HEK293 (cell line): ENCODE measurements at regions not wholly inside any gene's neighbourhood (a gene's known extent, or its start where the extent isn't known, plus 50 kb on each side); places are given as distances from the start of the nearest gene placed in this dataset.

Source experiments
- CTCF ChIA-PET: fragments of 350-600 bp; formaldehyde crosslinking; extraction: SDS; loops from one replicate; lab custom pipeline; 2021; ENCODE audit warnings: antibody characterized with exemption; lab: Yijun Ruan, JAX
- POLR2A ChIA-PET: fragments of 300-600 bp; formaldehyde crosslinking; extraction: SDS; loops from one replicate; lab custom pipeline; 2020; ENCODE audit warnings: antibody characterized with exemption, inconsistent platforms; lab: Yijun Ruan, JAX
- H3K27ac ChIP-seq: fragments of 200-500 bp; sonication (Bioruptor generic); 2 replicates; pipeline ENCODE4 v1.5.1; 2014; ENCODE audit warnings: low read depth, low read length, control low read depth, inconsistent platforms; ENCODE audit errors: extremely low read depth
- H3K36me3 ChIP-seq, 2 experiments: fragments of 200-500 bp in 1 of 2; sonication (Bioruptor generic) in 1 of 2; 1 replicate in 1 of 2; 2 replicates in 1 of 2; pipeline ENCODE4 v1.5.1; 2014 to 2017; ENCODE audit warnings: inconsistent platforms in 2 of 2, low read length in 2 of 2; ENCODE audit not compliant: control insufficient read depth in 2 of 2, insufficient read depth in 1 of 2
- H3K4me1 ChIP-seq: fragments of 200-500 bp; sonication (Bioruptor generic); 2 replicates; pipeline ENCODE4 v1.5.1; 2014; ENCODE audit warnings: mild to moderate bottlenecking, low read length, inconsistent platforms; ENCODE audit not compliant: control insufficient read depth, insufficient read depth
- H3K4me3 ChIP-seq: 2 replicates; pipeline ENCODE4 v1.5.1; 2011; ENCODE audit warnings: low read depth, mild to moderate bottlenecking, control low read depth, low read length, moderate library complexity
- H3K9me3 ChIP-seq: fragments of 200-500 bp; sonication (Bioruptor generic); 2 replicates; pipeline ENCODE4 v1.5.1; 2014; ENCODE audit warnings: low read depth, low read length, inconsistent platforms; ENCODE audit not compliant: control insufficient read depth, insufficient read depth
- BCL11B ChIP-seq: fragments of 450-650 bp; formaldehyde crosslinking; IDR thresholded peaks from 2 replicates; pipeline ENCODE4 v1.5.1; 2016; ENCODE audit warnings: low read depth, missing biosample characterization, missing genetic modification characterization
- EGR2 ChIP-seq: fragments of 450-650 bp; formaldehyde crosslinking; IDR thresholded peaks from 2 replicates; pipeline ENCODE4 v1.5.1; 2016; ENCODE audit warnings: low read depth, missing biosample characterization, missing genetic modification characterization
- GLI2 ChIP-seq: fragments of 450-650 bp; formaldehyde crosslinking; IDR thresholded peaks from 2 replicates; pipeline ENCODE4; 2017; ENCODE audit warnings: missing biosample characterization, missing genetic modification characterization, low read depth, borderline replicate concordance
- HOXC10 ChIP-seq: sonication (generic); formaldehyde crosslinking; IDR thresholded peaks from 2 replicates; pipeline ENCODE4 v1.8.1; 2023; ENCODE audit warnings: mild to moderate bottlenecking, missing genetic modification reagents
- SETDB1 ChIP-seq: IDR thresholded peaks from one replicate; pipeline ENCODE4 v1.6.1; 2017; ENCODE audit warnings: mild to moderate bottlenecking, low read length, moderate library complexity, mixed read lengths; ENCODE audit not compliant: insufficient read length
- ZBTB7A ChIP-seq: fragments of 450-650 bp; formaldehyde crosslinking; IDR thresholded peaks from 2 replicates; pipeline ENCODE4 v1.5.1; 2016; ENCODE audit warnings: low read depth, missing biosample characterization, missing genetic modification characterization
- ZFP3 ChIP-seq: fragments of 450-650 bp; formaldehyde crosslinking; IDR thresholded peaks from 2 replicates; pipeline ENCODE4 v1.5.1; 2016; ENCODE audit warnings: low read depth, missing biosample characterization, missing genetic modification characterization
- ZIC2 ChIP-seq: fragments of 450-650 bp; formaldehyde crosslinking; IDR thresholded peaks from 2 replicates; pipeline ENCODE4 v1.5.1; 2016; ENCODE audit warnings: missing biosample characterization, missing genetic modification characterization
- ZNF114 ChIP-seq: fragments of 450-650 bp; formaldehyde crosslinking; IDR thresholded peaks from 2 replicates; pipeline ENCODE4 v1.5.0; 2017; ENCODE audit warnings: missing biosample characterization, missing genetic modification characterization
- ZNF132 ChIP-seq: fragments of 450-650 bp; formaldehyde crosslinking; IDR thresholded peaks from 2 replicates; pipeline ENCODE4 v1.5.1; 2017; ENCODE audit warnings: missing biosample characterization, missing genetic modification characterization, borderline replicate concordance
- ZNF138 ChIP-seq: fragments of 450-650 bp; formaldehyde crosslinking; IDR thresholded peaks from 2 replicates; pipeline ENCODE4 v1.5.1; 2016; ENCODE audit warnings: missing biosample characterization, missing genetic modification characterization, borderline replicate concordance
- ZNF155 ChIP-seq: fragments of 450-650 bp; formaldehyde crosslinking; IDR thresholded peaks from 2 replicates; pipeline ENCODE4 v1.5.1; 2016; ENCODE audit warnings: missing biosample characterization, missing genetic modification characterization
- ZNF311 ChIP-seq: fragments of 450-650 bp; formaldehyde crosslinking; IDR thresholded peaks from 2 replicates; pipeline ENCODE4 v1.5.1; 2017; ENCODE audit warnings: missing biosample characterization, missing genetic modification characterization, borderline replicate concordance
- ZNF350 ChIP-seq: fragments of 450-650 bp; formaldehyde crosslinking; IDR thresholded peaks from 2 replicates; pipeline ENCODE4 v1.5.0; 2017; ENCODE audit warnings: missing biosample characterization, mild to moderate bottlenecking, missing genetic modification characterization
- ZNF416 ChIP-seq: fragments of 450-650 bp; formaldehyde crosslinking; IDR thresholded peaks from 2 replicates; pipeline ENCODE4 v1.5.1; 2016; ENCODE audit warnings: missing biosample characterization, missing genetic modification characterization
- ZNF423 ChIP-seq: fragments of 450-650 bp; formaldehyde crosslinking; IDR thresholded peaks from 2 replicates; pipeline ENCODE4 v1.5.1; 2016; ENCODE audit warnings: missing biosample characterization, missing genetic modification characterization
- ZNF426 ChIP-seq: fragments of 450-650 bp; formaldehyde crosslinking; IDR thresholded peaks from 2 replicates; pipeline ENCODE4 v1.5.1; 2017; ENCODE audit warnings: missing biosample characterization, missing genetic modification characterization, mild to moderate bottlenecking, inconsistent platforms, moderate library complexity
- ZNF501 ChIP-seq: fragments of 450-650 bp; formaldehyde crosslinking; IDR thresholded peaks from 2 replicates; pipeline ENCODE4 v1.5.1; 2016; ENCODE audit warnings: missing biosample characterization, missing genetic modification characterization
- ZNF510 ChIP-seq: fragments of 450-650 bp; formaldehyde crosslinking; IDR thresholded peaks from 2 replicates; pipeline ENCODE4 v1.5.1; 2018; ENCODE audit warnings: mild to moderate bottlenecking, missing genetic modification characterization, missing biosample characterization; ENCODE audit not compliant: insufficient replicate concordance
- ZNF529 ChIP-seq: fragments of 450-650 bp; formaldehyde crosslinking; IDR thresholded peaks from 2 replicates; pipeline ENCODE4 v1.5.1; 2017; ENCODE audit warnings: missing genetic modification characterization, missing biosample characterization; ENCODE audit not compliant: insufficient replicate concordance
- ZNF544 ChIP-seq: fragments of 450-650 bp; formaldehyde crosslinking; IDR thresholded peaks from 2 replicates; pipeline ENCODE4 v1.5.0; 2017; ENCODE audit warnings: missing biosample characterization, missing genetic modification characterization
- ZNF621 ChIP-seq: fragments of 450-650 bp; formaldehyde crosslinking; IDR thresholded peaks from 2 replicates; pipeline ENCODE4 v1.5.1; 2017; ENCODE audit warnings: missing biosample characterization, missing genetic modification characterization
- ZNF623 ChIP-seq: fragments of 450-650 bp; formaldehyde crosslinking; IDR thresholded peaks from 2 replicates; pipeline ENCODE4 v1.5.1; 2016; ENCODE audit warnings: missing biosample characterization, missing genetic modification characterization
- ZNF843 ChIP-seq: fragments of 450-650 bp; formaldehyde crosslinking; IDR thresholded peaks from 2 replicates; pipeline ENCODE4 v1.5.1; 2016; ENCODE audit warnings: missing biosample characterization, missing genetic modification characterization
- TF ChIP-seq, protein P1 (sequence below): fragments of 450-650 bp; formaldehyde crosslinking; IDR thresholded peaks from 2 replicates; pipeline ENCODE4 v1.5.1; 2017; ENCODE audit warnings: missing biosample characterization, missing genetic modification characterization
- TF ChIP-seq, protein P2 (sequence below): fragments of 450-650 bp; formaldehyde crosslinking; IDR thresholded peaks from 2 replicates; pipeline ENCODE4 v1.5.1; 2017; ENCODE audit warnings: missing biosample characterization, missing genetic modification characterization
- TF ChIP-seq, protein P3 (sequence below): fragments of 450-650 bp; formaldehyde crosslinking; IDR thresholded peaks from 2 replicates; pipeline ENCODE4 v1.5.1; 2016; ENCODE audit warnings: missing biosample characterization, missing genetic modification characterization
- TF ChIP-seq, protein P4 (sequence below): fragments of 450-650 bp; formaldehyde crosslinking; IDR thresholded peaks from 2 replicates; pipeline ENCODE4 v1.5.1; 2016; ENCODE audit warnings: missing biosample characterization, missing genetic modification characterization

DNA sequence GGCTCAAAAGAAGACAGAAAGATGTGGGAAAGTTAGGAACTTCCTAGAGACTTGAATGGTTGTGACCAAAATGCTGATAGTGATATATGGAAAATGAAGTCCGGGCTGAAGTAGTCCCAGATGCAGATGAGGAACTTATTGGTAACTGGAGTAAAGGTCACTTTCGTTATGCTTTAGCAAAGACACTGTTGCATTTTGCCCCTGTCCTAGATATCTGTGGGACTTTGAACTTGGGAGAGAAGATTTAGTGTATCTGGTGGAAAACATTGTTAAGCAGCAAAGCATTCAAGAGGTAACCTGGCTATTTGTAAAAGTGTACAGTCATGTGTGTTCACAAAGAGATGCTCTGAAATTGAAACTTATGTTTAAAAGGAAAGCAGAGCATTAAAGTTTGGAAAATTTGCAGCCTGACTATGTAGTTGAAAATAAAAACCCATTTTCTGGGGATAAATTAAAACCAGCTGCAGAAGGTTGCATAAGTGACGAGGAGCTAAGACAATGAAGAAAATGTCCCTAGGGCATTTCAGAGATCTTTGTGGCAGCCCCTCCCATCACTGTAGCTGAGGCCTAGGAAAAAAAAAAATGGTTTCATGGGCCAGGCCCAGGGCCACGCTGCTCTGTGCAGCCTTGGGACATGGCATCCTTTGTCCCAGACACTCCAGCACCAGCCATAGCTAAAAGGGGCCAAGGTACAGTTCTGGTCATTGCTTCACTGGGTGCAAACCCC is 1692.2 kb downstream of the HACE1 start:
- Histone ChIP-seq H3K9me3 (no peaks in the 10 kb centered on the region), H3K36me3 (no peaks in the 10 kb centered on the region), H3K27ac (no peak overlapping the region), H3K4me1 (no peaks in the 10 kb centered on the region), H3K4me3 (no peak overlapping the region)
- ChIA-PET POLR2A (no interaction called here), CTCF (interaction anchor here (0.5 kb wide), 1 partner anchor 523 kb away, joined by 3 read pairs; no protein-coding TSS in a partner anchor)
- TF ChIP-seq ZIC2 (tag by site-specific recombination) (no peak), ZNF529 (no peak), ZNF416 (tag by site-specific recombination) (no peak), GLI2 (tag by site-specific recombination) (no peak), ZNF510 (tag by site-specific recombination) (no peak), ZNF623 (tag by site-specific recombination) (no peak), ZNF138 (tag by site-specific recombination) (no peak), HOXC10 (no peak), ZNF132 (no peak)
- TF ChIP-seq, protein P1, sequence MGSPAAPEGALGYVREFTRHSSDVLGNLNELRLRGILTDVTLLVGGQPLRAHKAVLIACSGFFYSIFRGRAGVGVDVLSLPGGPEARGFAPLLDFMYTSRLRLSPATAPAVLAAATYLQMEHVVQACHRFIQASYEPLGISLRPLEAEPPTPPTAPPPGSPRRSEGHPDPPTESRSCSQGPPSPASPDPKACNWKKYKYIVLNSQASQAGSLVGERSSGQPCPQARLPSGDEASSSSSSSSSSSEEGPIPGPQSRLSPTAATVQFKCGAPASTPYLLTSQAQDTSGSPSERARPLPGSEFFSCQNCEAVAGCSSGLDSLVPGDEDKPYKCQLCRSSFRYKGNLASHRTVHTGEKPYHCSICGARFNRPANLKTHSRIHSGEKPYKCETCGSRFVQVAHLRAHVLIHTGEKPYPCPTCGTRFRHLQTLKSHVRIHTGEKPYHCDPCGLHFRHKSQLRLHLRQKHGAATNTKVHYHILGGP (tag by site-specific recombination) = no peak

DNA sequence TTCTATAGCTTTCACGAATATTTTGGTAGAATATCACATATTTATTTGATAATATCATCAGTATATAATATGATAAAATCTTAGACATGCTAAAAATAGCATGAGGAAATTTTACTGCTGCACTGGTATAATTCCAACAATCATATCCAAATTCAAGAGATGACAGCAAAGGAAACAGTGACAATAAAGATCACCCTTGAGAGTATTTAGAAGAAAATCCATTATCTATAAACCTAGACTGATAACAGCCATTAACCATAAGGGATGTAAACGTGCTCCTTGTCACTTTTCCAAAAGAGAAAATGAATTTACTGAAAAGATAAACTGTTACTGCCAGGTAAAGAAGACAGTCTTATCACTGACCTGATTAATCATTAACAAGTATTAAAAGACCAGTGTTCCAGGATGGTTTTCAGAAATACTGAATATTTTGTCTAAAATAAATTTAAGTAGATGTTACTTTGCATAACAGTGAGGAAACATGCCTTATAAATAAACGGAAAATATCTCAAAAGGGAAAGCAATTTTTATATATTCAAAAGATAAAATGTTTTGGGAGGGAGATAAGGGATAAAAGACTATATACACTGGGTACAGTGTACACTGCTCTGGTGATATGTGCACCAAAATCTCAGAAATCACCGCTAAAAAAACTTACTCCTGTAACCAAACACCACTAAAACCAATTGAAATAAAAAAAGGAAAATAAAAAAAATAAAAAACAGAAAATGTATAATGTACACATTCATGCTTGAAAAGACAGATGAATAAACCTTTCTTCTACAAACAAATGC is 1704.7 kb downstream of the HACE1 start:
- no peak overlapping the region for H3K4me3 ChIP-seq

More for the DNA sequence above, 1704.7 kb downstream of the HACE1 start:
- H3K27ac ChIP-seq = no peak overlapping the region
- no peaks in the 10 kb centered on the region for H3K9me3 ChIP-seq
- ChIA-PET CTCF (no interaction called here), POLR2A (no interaction called here)
- no peaks in the 10 kb centered on the region for H3K36me3 ChIP-seq
- no peak for TF ChIP-seq ZNF114
- TF ChIP-seq ZBTB7A (tag by site-specific recombination) = no peak
- no peak for TF ChIP-seq ZNF510 (tag by site-specific recombination)
- no peak for TF ChIP-seq EGR2 (tag by site-specific recombination)
- TF ChIP-seq, protein P2, sequence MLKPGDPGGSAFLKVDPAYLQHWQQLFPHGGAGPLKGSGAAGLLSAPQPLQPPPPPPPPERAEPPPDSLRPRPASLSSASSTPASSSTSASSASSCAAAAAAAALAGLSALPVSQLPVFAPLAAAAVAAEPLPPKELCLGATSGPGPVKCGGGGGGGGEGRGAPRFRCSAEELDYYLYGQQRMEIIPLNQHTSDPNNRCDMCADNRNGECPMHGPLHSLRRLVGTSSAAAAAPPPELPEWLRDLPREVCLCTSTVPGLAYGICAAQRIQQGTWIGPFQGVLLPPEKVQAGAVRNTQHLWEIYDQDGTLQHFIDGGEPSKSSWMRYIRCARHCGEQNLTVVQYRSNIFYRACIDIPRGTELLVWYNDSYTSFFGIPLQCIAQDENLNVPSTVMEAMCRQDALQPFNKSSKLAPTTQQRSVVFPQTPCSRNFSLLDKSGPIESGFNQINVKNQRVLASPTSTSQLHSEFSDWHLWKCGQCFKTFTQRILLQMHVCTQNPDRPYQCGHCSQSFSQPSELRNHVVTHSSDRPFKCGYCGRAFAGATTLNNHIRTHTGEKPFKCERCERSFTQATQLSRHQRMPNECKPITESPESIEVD (tag by site-specific recombination) = no peak
- TF ChIP-seq ZNF843 (tag by site-specific recombination) = no peak
- no peak for TF ChIP-seq SETDB1
- TF ChIP-seq ZFP3 = no peak
- no peak for TF ChIP-seq ZNF544 (tag by site-specific recombination)
- TF ChIP-seq, protein P3, sequence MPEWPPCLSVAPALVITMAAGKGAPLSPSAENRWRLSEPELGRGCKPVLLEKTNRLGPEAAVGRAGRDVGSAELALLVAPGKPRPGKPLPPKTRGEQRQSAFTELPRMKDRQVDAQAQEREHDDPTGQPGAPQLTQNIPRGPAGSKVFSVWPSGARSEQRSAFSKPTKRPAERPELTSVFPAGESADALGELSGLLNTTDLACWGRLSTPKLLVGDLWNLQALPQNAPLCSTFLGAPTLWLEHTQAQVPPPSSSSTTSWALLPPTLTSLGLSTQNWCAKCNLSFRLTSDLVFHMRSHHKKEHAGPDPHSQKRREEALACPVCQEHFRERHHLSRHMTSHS (tag by site-specific recombination) = no peak
- TF ChIP-seq ZNF426 (tag by site-specific recombination) = no peak
- TF ChIP-seq, protein P4, sequence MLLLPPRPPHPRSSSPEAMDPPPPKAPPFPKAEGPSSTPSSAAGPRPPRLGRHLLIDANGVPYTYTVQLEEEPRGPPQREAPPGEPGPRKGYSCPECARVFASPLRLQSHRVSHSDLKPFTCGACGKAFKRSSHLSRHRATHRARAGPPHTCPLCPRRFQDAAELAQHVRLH (tag by site-specific recombination) = no peak
- no peak for TF ChIP-seq ZNF350 (tag by site-specific recombination)
- no peak for TF ChIP-seq ZNF501
- TF ChIP-seq ZNF423 (tag by site-specific recombination) = no peak
- no peak for TF ChIP-seq BCL11B (tag by site-specific recombination)
- no peak for TF ChIP-seq ZNF621 (tag by site-specific recombination)
- no peak for TF ChIP-seq ZNF155
- TF ChIP-seq ZNF311 = no peak
- H3K4me1 ChIP-seq = no peaks in the 10 kb centered on the region
